ENCODE measurements at regions not wholly inside any gene's neighbourhood (a gene's known extent, or its start where the extent isn't known, plus 50 kb on each side); places are given as distances from the start of the nearest gene placed in this dataset.

GRCh38 chr2:175251425-175252041, 70.0 kb upstream of the ATP5MC3 start:
- Histone ChIP-seq H2AK5ac (ENCODE audit: low read depth, low read length) (no peak overlapping the region), H2BK12ac (ENCODE audit: low read length) (no peak overlapping the region), H4K91ac (ENCODE audit: low read depth, low read length, poor library complexity) (no peak overlapping the region), H4K8ac (ENCODE audit: low read depth, low read length) (no peak overlapping the region), H2BK15ac (ENCODE audit: low read length) (no peak overlapping the region), H3K23ac (ENCODE audit: low read depth, low read length, poor library complexity) (no peak overlapping the region), H3K4me2 (ENCODE audit: insufficient read depth, low read length, poor library complexity, severe bottlenecking) (no peak overlapping the region), H3K4ac (ENCODE audit: low read length) (no peak overlapping the region), H3K36me3 (replicated peaks in 1 of 2; ENCODE audit: control insufficient read depth in 2 of 2, insufficient read depth in 2 of 2, low read length in 2 of 2) (no peaks in the 10 kb centered on the region), H3K9ac (ENCODE audit: low read depth, low read length, poor library complexity) (no peak overlapping the region), H3K4me1 (ENCODE audit: control insufficient read depth in 2 of 2, insufficient read depth in 1 of 2, low read depth in 1 of 2, low read length in 2 of 2) (no peaks in the 10 kb centered on the region), H3K27ac (replicated peaks; ENCODE audit: low read length) (no peak overlapping the region), H3K9me3 (replicated peaks in 1 of 2; ENCODE audit: control insufficient read depth in 2 of 2, insufficient read depth in 1 of 2, low read depth in 1 of 2, low read length in 2 of 2) (no peaks in the 10 kb centered on the region), H2BK5ac (ENCODE audit: low read length) (no peak overlapping the region), H3K18ac (ENCODE audit: low read length) (no peak overlapping the region), H2AFZ (ENCODE audit: low read length) (no peak overlapping the region), H2BK120ac (ENCODE audit: low read depth, low read length) (no peak overlapping the region), H3K4me3 (ENCODE audit: low read length in 2 of 2) (no peak overlapping the region), H3K79me1 (ENCODE audit: low read depth, low read length) (no peaks in the 10 kb centered on the region), H3K14ac (ENCODE audit: low read length) (no peak overlapping the region), H3K27me3 (ENCODE audit: control insufficient read depth in 3 of 3, insufficient read depth in 3 of 3, low read depth in 1 of 3, low read length in 3 of 3) (peaks cover 0 to 8% (median 0%) of the 10 kb centered on the region in 3 experiments)
- DNase-seq (ENCODE audit: low spot score) = peak; percentile 17
- no CpG with 5 or more reads among the region's 5 CpGs for WGBS, 2 donors (ENCODE audit: extremely low coverage in 2 of 2, insufficient read length in 2 of 2, insufficient replicate concordance in 1 of 2)

- no peak overlapping the region for H2BK120ac ChIP-seq (ENCODE audit: low read depth, low read length)
- H2AFZ ChIP-seq (ENCODE audit: low read length) = no peak overlapping the region
- no peak overlapping the region for H3K4me2 ChIP-seq (ENCODE audit: insufficient read depth, low read length, poor library complexity, severe bottlenecking)
- H3K27ac ChIP-seq (replicated peaks; ENCODE audit: low read length) = no peak overlapping the region
- no peaks in the 10 kb centered on the region for H3K9me3 ChIP-seq (replicated peaks in 1 of 2; ENCODE audit: control insufficient read depth in 2 of 2, insufficient read depth in 1 of 2, low read depth in 1 of 2, low read length in 2 of 2)
- no peak overlapping the region for H2BK15ac ChIP-seq (ENCODE audit: low read length)
- no peaks in the 10 kb centered on the region for H3K36me3 ChIP-seq (replicated peaks in 1 of 2; ENCODE audit: control insufficient read depth in 2 of 2, insufficient read depth in 2 of 2, low read length in 2 of 2)
- no peak overlapping the region for H4K8ac ChIP-seq (ENCODE audit: low read depth, low read length)
- no peak for DNase-seq (ENCODE audit: low spot score)
- no peak overlapping the region for H3K14ac ChIP-seq (ENCODE audit: low read length)
- H2BK12ac ChIP-seq (ENCODE audit: low read length) = no peak overlapping the region
- H3K9ac ChIP-seq (ENCODE audit: low read depth, low read length, poor library complexity) = no peak overlapping the region
- H3K23ac ChIP-seq (ENCODE audit: low read depth, low read length, poor library complexity) = no peak overlapping the region
- H3K4me3 ChIP-seq (ENCODE audit: low read length in 2 of 2) = no peak overlapping the region
- no peak overlapping the region for H3K4ac ChIP-seq (ENCODE audit: low read length)
- peaks cover 0 to 30% (median 0%) of the 10 kb centered on the region in 3 experiments for H3K27me3 ChIP-seq (ENCODE audit: control insufficient read depth in 3 of 3, insufficient read depth in 3 of 3, low read depth in 1 of 3, low read length in 3 of 3)
- no peaks in the 10 kb centered on the region for H3K4me1 ChIP-seq (ENCODE audit: control insufficient read depth in 2 of 2, insufficient read depth in 1 of 2, low read depth in 1 of 2, low read length in 2 of 2)
- H4K91ac ChIP-seq (ENCODE audit: low read depth, low read length, poor library complexity) = no peak overlapping the region
- H3K79me1 ChIP-seq (ENCODE audit: low read depth, low read length) = no peaks in the 10 kb centered on the region
- H2BK5ac ChIP-seq (ENCODE audit: low read length) = no peak overlapping the region
- H3K18ac ChIP-seq (ENCODE audit: low read length) = no peak overlapping the region
- H2AK5ac ChIP-seq (ENCODE audit: low read depth, low read length) = no peak overlapping the region
These were observed 65.6 kb upstream of the ATP5MC3 start for GRCh38 chr2:175247159-175247558.

GRCh38 chr2:175244697-175245096, 63.2 kb upstream of the ATP5MC3 start:
- WGBS, 2 donors (ENCODE audit: extremely low coverage in 2 of 2, insufficient read length in 2 of 2, insufficient replicate concordance in 1 of 2) = no CpG with 5 or more reads among the region's 1 CpG

GRCh38 chr2:175241691-175242090, 60.2 kb upstream of the ATP5MC3 start:
- no peak overlapping the region for H3K9ac ChIP-seq (ENCODE audit: low read depth, low read length, poor library complexity)
- H3K4ac ChIP-seq (ENCODE audit: low read length) = no peak overlapping the region
- H2AK5ac ChIP-seq (ENCODE audit: low read depth, low read length) = no peak overlapping the region
- no peak overlapping the region for H2BK120ac ChIP-seq (ENCODE audit: low read depth, low read length)
- H3K36me3 ChIP-seq (replicated peaks in 1 of 2; ENCODE audit: control insufficient read depth in 2 of 2, insufficient read depth in 2 of 2, low read length in 2 of 2) = no peaks in the 10 kb centered on the region
- no peak overlapping the region for H2AFZ ChIP-seq (ENCODE audit: low read length)
- H3K4me2 ChIP-seq (ENCODE audit: insufficient read depth, low read length, poor library complexity, severe bottlenecking) = no peak overlapping the region
- H3K9me3 ChIP-seq (replicated peaks in 1 of 2; ENCODE audit: control insufficient read depth in 2 of 2, insufficient read depth in 1 of 2, low read depth in 1 of 2, low read length in 2 of 2) = peaks cover 0 to 6% of the 10 kb centered on the region in 2 donors
- no peak overlapping the region for H2BK15ac ChIP-seq (ENCODE audit: low read length)
- H4K91ac ChIP-seq (ENCODE audit: low read depth, low read length, poor library complexity) = no peak overlapping the region
- H3K4me3 ChIP-seq (ENCODE audit: low read length in 2 of 2) = no peak overlapping the region
- no peak overlapping the region for H3K23ac ChIP-seq (ENCODE audit: low read depth, low read length, poor library complexity)
- no peak overlapping the region for H4K8ac ChIP-seq (ENCODE audit: low read depth, low read length)
- H3K14ac ChIP-seq (ENCODE audit: low read length) = no peak overlapping the region
- no peak overlapping the region for H3K27ac ChIP-seq (replicated peaks; ENCODE audit: low read length)
- DNase-seq (ENCODE audit: low spot score) = no peak
- WGBS, 2 donors (ENCODE audit: extremely low coverage in 2 of 2, insufficient read length in 2 of 2, insufficient replicate concordance in 1 of 2) = no CpG with 5 or more reads among the region's 2 CpGs
- no peak overlapping the region for H2BK12ac ChIP-seq (ENCODE audit: low read length)
- H3K27me3 ChIP-seq (ENCODE audit: control insufficient read depth in 3 of 3, insufficient read depth in 3 of 3, low read depth in 1 of 3, low read length in 3 of 3) = peaks cover 0 to 23% (median 0%) of the 10 kb centered on the region in 3 experiments
- H3K79me1 ChIP-seq (ENCODE audit: low read depth, low read length) = no peaks in the 10 kb centered on the region
- no peak overlapping the region for H3K18ac ChIP-seq (ENCODE audit: low read length)
- no peak overlapping the region for H2BK5ac ChIP-seq (ENCODE audit: low read length)
- no peaks in the 10 kb centered on the region for H3K4me1 ChIP-seq (ENCODE audit: control insufficient read depth in 2 of 2, insufficient read depth in 1 of 2, low read depth in 1 of 2, low read length in 2 of 2)

More at GRCh38 chr2:175244697-175245096, 63.2 kb upstream of the ATP5MC3 start:
- Histone ChIP-seq H3K18ac (ENCODE audit: low read length) (no peak overlapping the region), H3K4me3 (ENCODE audit: low read length in 2 of 2) (no peak overlapping the region), H3K4me2 (ENCODE audit: insufficient read depth, low read length, poor library complexity, severe bottlenecking) (no peak overlapping the region), H3K27ac (replicated peaks; ENCODE audit: low read length) (no peak overlapping the region), H3K4me1 (ENCODE audit: control insufficient read depth in 2 of 2, insufficient read depth in 1 of 2, low read depth in 1 of 2, low read length in 2 of 2) (no peaks in the 10 kb centered on the region), H2AFZ (ENCODE audit: low read length) (no peak overlapping the region), H3K14ac (ENCODE audit: low read length) (no peak overlapping the region), H3K4ac (ENCODE audit: low read length) (no peak overlapping the region), H3K23ac (ENCODE audit: low read depth, low read length, poor library complexity) (no peak overlapping the region), H3K27me3 (ENCODE audit: control insufficient read depth in 3 of 3, insufficient read depth in 3 of 3, low read depth in 1 of 3, low read length in 3 of 3) (peaks cover 0 to 30% (median 0%) of the 10 kb centered on the region in 3 experiments), H3K36me3 (replicated peaks in 1 of 2; ENCODE audit: control insufficient read depth in 2 of 2, insufficient read depth in 2 of 2, low read length in 2 of 2) (no peaks in the 10 kb centered on the region), H4K91ac (ENCODE audit: low read depth, low read length, poor library complexity) (no peak overlapping the region), H3K9me3 (replicated peaks in 1 of 2; ENCODE audit: control insufficient read depth in 2 of 2, insufficient read depth in 1 of 2, low read depth in 1 of 2, low read length in 2 of 2) (no peaks in the 10 kb centered on the region), H2BK120ac (ENCODE audit: low read depth, low read length) (no peak overlapping the region), H2AK5ac (ENCODE audit: low read depth, low read length) (no peak overlapping the region), H3K79me1 (ENCODE audit: low read depth, low read length) (no peaks in the 10 kb centered on the region), H4K8ac (ENCODE audit: low read depth, low read length) (no peak overlapping the region), H2BK12ac (ENCODE audit: low read length) (no peak overlapping the region), H2BK15ac (ENCODE audit: low read length) (no peak overlapping the region), H3K9ac (ENCODE audit: low read depth, low read length, poor library complexity) (no peak overlapping the region), H2BK5ac (ENCODE audit: low read length) (no peak overlapping the region)
- no peak for DNase-seq (ENCODE audit: low spot score)

Measured in neuronal stem cell (in vitro differentiated cells).